Kidney capillary endothelial cell (primary cell): ENCODE measurements at regions not wholly inside any gene's neighbourhood (a gene's known extent, or its start where the extent isn't known, plus 50 kb on each side); places are given as distances from the start of the nearest gene placed in this dataset.
A peak's percentile ranks its signal among the peaks of the same experiment; 100 is the strongest.
"Not testable (repeated sequence)": the region's sequence is repeated elsewhere in the genome, so short reads cannot be mapped to it uniquely, and the experiment has no call there.

Experiments
- DNase-seq: peaks from one replicate; pipeline ENCODE4 v3.0.0-alpha.2; 2018; ENCODE audit warnings: low spot score

DNA sequence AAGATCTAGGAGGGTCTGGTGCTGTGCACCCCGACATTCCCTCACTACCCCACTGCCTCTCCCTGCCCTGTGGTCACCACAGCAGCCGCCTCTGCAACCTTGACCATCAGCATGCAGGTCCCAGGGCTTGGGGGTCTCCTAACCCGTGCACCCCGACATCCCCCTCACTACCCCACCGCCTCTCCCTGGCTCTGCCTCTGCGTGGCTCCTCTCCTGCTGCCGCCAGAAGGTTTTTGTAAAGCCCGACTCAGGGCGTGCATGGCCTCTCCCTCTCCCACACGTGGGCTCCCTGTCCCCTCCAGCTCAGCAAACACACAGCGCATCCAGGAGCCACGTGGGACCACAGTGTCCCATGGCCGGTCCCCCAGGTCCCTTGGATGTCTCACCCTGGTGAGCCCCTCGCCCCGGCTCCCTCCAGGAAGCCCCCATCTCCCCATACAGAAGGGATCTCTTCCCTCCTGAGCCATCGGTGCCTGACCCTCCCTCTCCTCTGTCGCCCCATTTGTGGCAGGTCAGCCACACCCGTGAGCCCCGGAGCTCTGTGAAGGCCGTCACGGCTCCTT, 112.5 kb upstream of the LPCAT1 start:
- not testable (repeated sequence) for DNase-seq

DNA sequence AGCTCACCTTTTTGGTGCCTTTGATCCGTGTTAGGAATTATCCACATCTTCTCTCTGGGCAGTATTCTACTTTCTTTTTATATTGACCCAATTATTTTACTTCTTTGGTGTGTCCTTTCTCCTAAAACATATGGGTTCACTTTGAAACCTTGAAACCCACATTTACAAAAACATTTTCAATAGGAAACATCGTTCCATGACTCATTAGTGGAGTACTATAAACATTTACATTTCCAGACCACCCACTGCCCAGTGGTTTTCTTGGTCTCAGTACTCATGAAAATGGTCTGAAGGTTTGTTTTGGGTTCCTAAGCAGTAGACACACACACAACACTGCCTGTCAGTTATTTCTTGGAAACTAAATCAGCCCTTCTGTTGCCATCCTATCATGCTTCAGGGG, 111.7 kb upstream of the LPCAT1 start:
- not testable (repeated sequence) for DNase-seq

DNA sequence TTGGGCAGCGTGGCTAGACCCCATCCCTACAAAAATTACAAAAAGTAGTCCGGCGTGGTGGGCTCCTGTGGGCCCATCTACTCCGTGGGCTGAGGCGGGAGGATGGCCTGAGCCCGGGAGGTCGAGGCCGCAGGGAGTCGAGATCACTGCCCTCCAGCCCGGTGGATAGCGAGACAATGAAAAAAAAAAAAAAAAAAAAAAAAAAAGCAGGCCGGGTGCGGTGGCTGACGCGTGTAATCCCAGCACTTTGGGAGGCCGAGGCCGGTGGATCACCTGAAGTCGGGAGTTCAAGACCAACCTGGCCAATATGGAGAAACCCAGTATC, 110.5 kb upstream of the LPCAT1 start:
- no peak for DNase-seq

DNA sequence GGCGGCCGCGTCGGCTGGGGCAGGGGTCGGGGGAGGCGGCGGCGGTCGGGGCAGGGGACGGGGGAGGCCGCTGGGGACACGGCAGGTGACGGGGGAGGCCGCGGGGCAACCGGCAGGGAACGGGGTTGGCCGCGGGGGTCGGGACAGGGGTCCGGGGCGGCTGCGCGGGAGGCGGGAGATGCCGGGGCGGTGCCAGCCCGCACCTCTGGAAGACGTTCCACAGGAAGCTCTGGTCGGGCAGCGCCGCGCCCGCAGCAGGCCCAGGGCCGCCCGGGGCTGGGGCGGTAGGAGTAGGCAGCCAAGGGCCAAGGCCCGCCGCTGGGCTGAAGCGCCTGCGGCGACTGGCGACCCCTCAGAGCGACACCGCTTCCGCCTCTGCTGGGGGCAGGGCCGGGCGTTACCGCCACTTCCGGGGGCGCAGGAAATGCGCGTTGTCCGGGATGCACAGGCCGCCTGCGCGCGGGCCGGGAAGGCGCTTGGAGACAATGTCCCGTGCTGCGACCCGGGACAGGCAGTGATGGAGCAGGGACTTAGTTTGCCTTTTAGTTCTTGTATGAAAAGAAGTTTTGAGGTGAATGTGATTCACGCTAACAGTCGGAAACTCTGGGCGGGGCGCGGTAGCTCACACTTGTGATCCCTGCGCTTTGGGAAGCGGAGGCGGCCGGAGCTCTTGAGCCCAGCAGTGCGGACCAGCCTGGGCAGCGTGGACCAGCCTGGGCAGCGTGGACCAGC, 110.0 kb upstream of the LPCAT1 start:
- DNase-seq, result peak; percentile 80

DNA sequence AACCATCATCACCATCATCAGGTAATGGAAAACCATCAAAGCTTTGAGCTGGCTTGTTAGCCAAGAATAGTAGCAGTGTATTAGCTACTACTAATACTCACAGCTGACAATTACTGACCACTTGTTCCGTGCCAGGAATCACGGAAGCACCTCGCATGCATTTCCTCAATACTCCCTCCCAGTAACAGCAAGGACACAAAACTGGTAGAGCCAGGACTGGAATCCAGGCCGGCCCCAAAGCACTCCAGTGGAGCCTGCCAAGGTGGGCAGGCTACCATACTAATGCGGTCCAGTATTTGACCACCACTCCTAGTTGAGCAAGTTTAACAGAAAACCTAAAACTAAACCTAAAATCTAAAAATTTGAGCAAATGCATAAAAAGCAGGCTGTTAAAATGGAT, 107.2 kb upstream of the LPCAT1 start:
- DNase-seq, result not testable (repeated sequence)

DNA sequence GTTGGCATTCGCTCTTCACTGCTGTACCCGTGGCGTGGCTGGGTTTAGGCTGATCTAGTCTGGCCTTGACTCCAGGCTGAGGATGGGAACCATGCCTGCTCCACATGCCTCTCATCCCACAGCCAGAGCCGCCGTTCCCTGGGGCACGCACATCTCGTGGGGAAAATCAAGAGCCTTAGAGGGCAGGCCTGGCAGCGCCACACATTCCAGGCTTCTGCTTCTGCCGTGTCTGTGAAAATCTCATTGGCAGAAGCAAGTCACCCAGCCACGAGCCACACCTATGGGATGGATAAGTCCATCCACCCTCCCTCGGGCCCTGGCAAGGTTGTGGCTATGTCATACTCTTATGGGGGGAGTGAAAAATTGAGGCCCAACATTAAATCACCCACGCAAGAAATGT, 102.6 kb upstream of the LPCAT1 start:
- DNase-seq, result not testable (repeated sequence)

DNA sequence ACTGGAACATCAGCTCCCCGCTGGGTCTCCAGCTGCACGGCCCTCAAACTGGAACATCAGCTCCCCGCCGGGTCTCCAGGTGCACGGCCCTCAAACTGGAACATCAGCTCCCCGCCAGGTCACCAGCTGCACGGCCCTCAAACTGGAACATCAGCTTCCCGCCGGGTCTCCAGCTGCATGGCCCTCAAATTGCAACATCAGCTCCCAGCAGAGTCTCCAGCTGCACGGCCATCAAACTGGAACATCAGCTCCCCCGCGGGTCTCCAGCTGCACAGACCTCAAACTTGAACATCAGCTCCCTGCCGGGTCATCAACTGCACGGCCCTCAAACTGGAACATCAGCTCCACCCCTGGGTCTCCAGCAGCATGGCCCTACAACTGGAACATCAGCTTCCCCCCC, 95.8 kb upstream of the LPCAT1 start:
- not testable (repeated sequence) for DNase-seq

DNA sequence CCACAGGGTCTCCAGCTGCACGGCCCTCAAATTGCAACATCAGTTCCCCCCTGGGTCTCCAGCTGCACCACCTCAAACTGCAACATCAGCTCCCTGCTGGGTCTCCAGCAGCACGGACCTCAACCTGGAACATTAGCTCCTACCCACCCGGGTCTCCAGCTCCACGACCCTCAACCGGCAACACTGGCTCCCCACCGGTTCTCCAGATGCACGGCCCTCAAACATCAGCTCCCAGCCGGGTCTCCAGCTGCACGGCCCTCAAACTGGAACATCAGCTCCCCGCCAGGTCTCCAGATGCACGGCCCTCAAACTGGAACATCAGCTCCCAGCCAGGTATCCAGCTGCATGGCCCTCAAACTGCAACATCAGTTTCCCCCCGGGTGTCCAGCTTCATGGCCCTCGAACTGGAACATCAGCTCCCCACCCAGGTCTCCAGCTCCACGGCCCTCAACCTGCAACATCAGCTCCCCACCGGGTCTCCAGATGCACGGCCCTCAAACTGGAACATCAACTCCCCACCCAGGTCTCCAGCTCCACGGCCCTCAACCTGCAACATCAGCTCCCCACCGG, 94.6 kb upstream of the LPCAT1 start:
- DNase-seq, result not testable (repeated sequence)

DNA sequence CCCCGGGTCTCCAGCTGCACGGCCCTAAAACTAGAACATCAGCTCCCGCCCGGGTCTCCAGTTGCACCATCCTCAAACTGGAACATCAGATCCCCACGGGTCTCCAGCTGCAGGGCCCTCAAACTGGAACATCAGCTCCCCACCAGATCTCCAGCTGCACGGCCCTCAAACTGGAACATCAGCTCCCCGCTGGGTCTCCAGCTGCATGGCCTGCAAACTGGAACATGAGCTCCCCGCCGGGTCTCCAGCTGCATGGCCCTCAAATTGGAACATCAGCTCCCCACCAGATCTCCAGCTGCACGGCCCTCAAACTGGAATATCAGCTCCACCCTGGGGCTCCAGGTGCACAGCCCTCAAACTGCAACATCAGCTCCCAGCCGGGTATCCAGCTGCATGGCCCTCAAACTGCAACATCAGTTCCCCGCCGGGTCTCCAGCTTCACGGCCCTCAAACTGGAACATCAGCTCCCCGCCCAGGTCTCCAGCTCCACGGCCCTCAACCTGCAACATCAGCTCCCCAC, 93.5 kb upstream of the LPCAT1 start:
- DNase-seq, result not testable (repeated sequence)

DNA sequence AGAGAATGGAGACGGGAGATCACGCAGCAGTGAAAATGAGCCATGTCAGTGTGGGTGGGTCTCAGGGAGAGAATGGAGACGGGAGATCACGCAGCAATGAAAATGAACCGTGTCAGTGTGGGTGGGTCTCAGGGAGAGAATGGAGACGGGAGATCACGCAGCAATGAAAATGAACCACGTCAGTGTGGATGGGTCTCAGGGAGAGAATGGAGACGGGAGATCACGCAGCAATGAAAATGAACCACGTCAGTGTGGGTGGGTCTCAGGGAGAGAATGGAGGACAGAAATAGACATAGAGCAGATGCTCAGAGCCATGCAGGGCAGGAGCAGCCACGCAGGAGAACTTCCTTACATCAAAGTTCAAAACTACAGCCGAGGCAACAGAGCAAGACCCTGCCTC, 89.8 kb upstream of the LPCAT1 start:
- DNase-seq, result not testable (repeated sequence)

DNA sequence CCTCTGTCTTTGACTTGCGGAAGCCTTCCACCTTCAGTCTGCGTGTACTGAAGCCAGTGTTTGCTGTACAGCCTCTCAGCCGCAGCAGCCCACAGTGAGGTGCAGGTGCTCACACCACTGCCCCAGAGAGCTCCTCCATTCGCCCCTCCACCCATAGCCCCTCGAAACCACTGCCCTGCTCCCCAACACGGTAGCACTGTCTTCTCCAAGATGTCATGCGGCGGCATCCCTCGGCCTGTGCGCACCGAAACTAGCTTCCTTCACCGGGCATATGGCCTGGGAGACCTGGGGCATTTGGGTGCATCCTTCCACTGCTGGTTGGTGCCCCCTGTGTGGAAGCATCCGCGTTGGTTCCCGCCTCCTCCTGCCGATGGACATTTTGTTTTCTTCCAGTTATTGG, 86.8 kb upstream of the LPCAT1 start:
- DNase-seq, result not testable (repeated sequence)

DNA sequence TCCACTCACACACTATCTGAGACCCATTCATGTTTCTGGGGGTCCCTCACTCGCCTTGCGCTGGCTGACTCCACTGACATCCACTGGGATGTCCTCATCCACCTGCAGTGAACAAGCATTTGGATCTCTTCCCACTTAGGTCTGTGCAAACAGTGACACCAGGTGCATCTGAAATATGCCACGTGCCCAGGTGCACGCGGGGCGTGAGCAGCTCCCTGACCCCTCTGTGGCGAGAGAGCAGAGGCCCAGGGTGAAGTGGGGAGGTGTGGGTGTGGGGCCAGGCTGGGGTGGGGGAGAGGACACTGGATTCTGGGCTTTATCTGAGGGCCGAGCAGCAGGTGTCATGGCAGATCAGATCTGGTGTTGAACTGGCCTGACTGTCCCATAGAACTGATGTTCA, 85.4 kb upstream of the LPCAT1 start:
- DNase-seq, result not testable (repeated sequence)

DNA sequence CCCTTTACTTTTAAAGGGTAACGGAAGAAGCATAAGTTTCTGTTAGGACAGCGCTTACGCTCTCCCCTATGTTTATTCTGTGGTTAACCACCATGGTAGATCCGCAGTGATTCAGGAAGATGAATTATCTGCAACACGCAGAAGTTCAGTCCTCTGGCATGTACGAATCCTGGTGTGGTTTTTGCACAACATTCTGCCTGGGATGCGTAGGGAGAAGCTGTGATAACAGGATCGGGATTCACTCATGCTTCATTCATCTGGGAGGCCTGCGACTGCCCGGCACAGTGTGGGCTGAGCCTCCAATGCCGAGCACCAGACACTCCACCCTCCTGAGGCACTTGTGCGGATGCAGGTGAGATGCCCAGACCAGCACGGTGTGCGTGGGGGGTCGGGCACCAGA, 84.6 kb upstream of the LPCAT1 start:
- DNase-seq, result not testable (repeated sequence)

DNA sequence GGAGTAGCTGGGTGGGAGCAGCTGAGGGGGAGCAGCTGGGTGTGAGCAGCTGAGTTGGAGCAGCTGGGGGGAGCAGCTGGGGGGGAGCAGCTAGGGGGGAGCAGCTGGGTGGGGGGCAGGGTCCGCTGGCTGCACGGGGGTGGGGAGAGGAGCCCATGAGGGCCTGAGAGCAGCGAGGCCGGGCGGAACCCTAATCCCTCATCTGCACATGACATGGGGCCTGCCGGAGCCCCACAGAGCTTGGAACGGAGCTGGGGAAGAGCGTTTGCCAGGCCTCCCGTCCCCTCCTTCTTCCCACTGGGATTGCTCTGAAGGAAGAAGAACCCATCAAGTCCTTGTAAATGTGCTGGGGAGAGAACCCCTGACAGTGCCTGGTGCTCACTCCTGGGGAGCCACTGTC, 83.2 kb upstream of the LPCAT1 start:
- not testable (repeated sequence) for DNase-seq

DNA sequence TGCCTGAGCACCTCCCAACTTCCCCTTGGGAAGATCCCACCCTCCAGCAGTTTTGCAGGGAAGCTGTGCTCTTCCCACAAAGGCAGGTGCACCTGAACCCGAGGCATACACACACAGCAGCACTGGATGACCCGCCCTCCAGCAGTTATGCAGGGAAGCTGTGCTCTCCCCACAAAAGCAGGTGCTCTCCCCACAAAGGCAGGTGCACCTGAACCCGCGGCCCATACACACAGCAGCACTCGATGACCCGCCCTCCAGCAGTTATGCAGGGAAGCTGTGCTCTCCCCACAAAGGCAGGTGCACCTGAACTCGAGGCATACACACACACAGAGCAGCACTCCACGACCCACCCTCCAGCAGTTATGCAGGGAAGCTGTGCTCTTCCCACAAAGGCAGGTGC, 80.2 kb upstream of the LPCAT1 start:
- DNase-seq, result not testable (repeated sequence)

DNA sequence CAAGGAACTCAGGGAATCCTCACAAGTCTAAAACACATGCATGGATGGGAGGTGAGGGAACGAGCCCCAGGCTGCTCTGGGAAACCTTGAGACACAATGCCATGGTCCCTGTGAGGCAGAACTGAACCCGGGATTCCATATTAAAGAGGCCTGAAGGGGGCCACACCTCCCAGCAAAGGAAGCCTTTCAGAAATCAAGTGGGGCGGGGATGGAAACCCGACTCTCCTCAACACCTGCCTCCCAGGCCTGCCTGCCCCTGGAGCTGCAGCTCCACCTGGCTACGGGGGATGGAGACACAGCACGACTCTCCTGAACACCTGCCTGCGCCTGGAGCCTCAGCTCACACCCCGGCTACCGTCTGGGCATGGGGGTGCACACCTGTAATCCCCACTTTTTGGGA, 77.8 kb upstream of the LPCAT1 start:
- not testable (repeated sequence) for DNase-seq

DNA sequence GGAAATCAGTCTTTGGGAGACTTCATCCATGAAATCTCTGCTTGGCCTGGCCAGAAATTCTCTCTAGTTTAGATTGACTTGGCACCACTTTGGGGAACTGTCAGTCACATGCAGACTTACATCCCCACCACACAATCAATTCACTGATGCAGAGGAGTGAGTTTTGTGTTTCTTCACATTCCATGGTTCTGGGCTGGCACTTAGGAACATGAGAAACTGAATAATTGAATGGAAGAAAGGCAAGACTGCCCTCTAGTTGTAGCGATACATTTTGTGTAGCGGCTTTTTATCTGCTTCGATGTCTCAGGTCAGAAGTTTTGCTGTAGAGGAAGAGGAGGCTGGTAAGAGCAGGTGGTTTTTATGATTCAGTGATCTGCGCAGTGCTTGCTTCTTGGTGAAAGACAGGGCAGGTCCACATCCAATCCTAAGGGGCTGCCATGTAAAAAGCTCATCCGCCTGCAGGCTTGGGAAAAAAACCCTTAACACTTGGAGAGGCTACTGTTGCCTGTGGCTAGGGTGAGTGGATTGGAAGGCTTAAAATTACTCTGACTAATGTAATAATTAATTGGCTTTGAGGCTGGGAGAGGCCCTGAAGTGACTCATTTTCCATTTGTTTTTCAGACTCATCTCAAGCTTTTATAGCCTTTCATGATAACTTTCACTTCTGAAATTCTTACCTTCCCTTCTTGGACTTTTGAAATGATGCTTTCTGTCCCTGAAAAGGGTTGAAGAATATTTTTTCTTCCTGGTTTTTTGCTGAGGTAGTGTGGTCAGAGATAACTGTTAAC, 75.4 kb upstream of the LPCAT1 start:
- DNase-seq, result not testable (repeated sequence)

DNA sequence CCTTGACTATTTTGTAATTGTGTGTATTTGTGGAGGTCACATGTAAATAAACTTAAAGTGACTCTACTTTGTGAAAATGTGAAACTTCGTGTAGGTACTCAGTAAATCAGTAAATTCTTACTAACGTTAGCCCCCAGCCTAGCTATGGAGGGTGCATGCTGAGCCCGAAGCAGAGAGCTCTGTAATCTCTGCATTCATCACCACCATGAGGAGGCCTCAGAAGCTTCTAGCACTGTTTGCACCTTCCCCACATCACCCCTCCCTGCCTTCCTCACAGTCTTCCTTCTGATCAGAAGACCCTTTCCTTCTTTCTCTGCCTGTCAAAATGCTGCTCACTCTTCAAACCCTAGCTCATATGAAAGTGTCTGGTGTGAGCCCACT, 73.3 kb upstream of the LPCAT1 start:
- DNase-seq, result not testable (repeated sequence)

DNA sequence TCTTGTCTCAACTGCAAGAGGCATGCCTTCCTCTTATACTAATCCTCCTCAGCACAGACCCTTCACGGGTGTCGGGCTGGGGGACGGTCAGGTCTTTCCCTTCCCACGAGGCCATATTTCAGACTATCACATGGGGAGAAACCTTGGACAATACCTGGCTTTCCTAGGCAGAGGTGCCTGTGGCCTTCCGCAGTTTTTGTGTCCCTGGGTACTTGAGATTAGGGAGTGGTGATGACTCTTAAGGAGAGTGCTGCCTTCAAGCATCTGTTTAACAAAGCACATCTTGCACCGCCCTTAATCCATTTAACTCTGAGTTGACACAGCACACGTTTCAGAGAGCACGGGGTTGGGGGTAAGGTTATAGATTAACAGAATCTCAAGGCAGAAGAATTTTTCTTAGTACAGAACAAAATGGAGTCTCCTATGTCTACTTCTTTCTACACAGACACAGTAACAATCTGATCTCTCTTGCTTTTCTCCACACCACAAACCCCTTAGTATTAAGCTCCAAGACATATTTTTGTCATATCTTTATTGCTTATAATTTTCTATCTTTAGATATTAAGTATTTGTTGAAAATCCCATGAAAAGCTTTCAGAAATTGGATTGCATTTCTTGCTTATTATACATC, 72.8 kb upstream of the LPCAT1 start:
- not testable (repeated sequence) for DNase-seq

DNA sequence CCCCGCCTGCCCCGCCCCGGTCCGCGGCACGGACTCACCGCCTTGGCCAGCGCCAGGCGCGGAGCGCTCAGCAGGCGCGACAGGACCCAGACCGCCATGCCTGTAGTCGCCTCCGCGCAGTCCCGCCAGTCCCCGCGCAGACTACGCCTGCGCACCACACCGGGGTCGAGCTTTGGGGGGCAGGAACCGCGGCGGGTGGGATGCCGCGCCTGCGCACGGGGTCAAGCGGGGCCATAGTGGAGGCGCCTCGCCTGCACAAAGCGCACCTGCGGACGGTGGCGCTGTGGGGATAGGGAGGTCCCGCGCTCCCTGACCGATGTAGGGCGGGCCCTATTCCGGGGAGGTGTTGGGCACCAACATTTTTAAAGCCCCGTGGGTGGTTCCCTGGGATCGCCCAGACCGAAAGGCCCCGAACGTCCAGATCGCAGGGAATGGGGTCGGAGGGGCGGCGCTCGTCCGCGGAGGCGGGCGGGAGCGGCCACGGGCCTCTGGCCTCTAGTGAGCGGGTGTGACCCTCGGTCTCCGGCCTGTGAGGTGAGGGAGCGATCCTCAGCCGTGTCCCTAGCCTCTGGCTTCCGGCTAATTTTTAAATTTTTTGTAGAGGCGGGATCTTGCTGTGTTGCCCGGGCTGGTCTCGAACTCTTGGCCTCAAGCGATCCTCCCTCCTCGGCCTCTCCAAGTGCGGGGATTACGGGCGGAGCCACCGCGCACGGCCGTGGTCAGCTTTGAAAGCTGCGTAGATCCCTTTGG, 70.8 kb upstream of the LPCAT1 start:
- peak; percentile 55 for DNase-seq

DNA sequence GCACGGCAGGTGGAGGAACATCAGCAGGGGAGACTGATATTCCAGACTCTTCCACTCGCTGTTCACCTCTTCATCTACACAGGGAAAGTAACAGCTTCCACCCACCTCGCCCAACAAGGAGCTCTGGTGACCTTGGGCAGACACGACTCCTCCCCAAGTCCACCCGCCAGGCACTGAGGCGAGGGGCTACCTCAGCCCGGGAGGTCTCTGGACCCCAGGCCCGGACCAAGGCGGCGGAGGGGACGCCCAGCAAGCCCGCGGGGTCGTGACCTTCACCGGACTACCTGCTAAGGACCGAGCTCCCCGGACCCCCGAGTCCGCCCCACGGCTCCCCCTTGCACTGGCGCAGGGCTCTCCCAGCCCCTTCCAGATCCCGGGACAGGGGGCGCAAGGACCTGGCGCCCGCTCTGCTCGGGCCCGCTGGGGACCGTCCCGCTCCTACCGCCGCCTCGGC, 70.2 kb upstream of the LPCAT1 start:
- DNase-seq, result no peak
